HEK293T (cell line): ENCODE measurements at regions not wholly inside any gene's neighbourhood (a gene's known extent, or its start where the extent isn't known, plus 50 kb on each side); places are given as distances from the start of the nearest gene placed in this dataset.

ENCODE experiments used
- NFRKB ChIP-seq: fragments of 450-650 bp; IDR thresholded peaks from 2 replicates; pipeline ENCODE4 v1.6.1; 2016; ENCODE audit warnings: mild to moderate bottlenecking, moderate library complexity
- SP1 ChIP-seq: fragments of 450-650 bp; IDR thresholded peaks from 2 replicates; pipeline ENCODE4 v1.6.1; 2017
- ZNF384 ChIP-seq: fragments of 450-650 bp; IDR thresholded peaks from 2 replicates; pipeline ENCODE4 v1.6.1; 2016

DNA sequence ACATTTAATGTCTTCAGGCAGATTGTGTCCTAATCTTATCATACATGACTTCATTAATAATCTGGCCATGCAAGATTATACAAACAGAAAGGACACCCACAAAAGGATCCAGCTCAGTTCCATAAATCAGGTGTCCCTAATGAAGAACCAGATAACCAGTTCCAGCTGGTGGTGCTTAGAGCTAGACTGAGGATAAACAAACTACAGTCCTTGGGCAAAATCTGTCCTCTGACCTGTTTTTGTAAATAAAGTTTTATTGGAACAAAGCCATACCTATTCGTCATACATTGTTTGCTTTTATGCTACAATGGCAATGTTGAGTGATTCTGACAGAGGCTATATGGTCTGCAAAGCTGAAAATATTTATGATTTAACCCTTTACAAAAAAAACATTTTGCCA is 199.5 kb downstream of the MID1IP1 start:
- TF ChIP-seq SP1 (no peak), ZNF384 (no peak), NFRKB (no peak)
